ENCODE measurements at regions not wholly inside any gene's neighbourhood (a gene's known extent, or its start where the extent isn't known, plus 50 kb on each side); places are given as distances from the start of the nearest gene placed in this dataset.
A peak's percentile ranks its signal among the peaks of the same experiment; 100 is the strongest.
"Not testable (repeated sequence)": the region's sequence is repeated elsewhere in the genome, so short reads cannot be mapped to it uniquely, and the experiment has no call there.

GRCh38 chr4:151876381-151876988 lies 115.7 kb upstream of the GATB start:
- no peak for DNase-seq

- no peak for DNase-seq
These were observed 113.5 kb upstream of the GATB start for GRCh38 chr4:151874328-151874727.

GRCh38 chr4:151866592-151866918 lies 105.7 kb upstream of the GATB start:
- DNase-seq, result no peak

GRCh38 chr4:151865744-151866591 lies 105.2 kb upstream of the GATB start:
- DNase-seq, result no peak

- DNase-seq, result peak; percentile 16 to 32
These were observed 104.5 kb upstream of the GATB start for GRCh38 chr4:151865312-151865711.

GRCh38 chr4:151864068-151864467 lies 103.3 kb upstream of the GATB start:
- DNase-seq, result no peak

- DNase-seq, result no peak
These were observed 102.0 kb upstream of the GATB start for GRCh38 chr4:151862766-151863165.

GRCh38 chr4:151860561-151861093 lies 99.8 kb upstream of the GATB start:
- no peak for DNase-seq

GRCh38 chr4:151859641-151860040 lies 98.8 kb upstream of the GATB start:
- no peak for DNase-seq

GRCh38 chr4:151858356-151858755 lies 97.5 kb upstream of the GATB start:
- no peak for DNase-seq

- DNase-seq, result no peak
These were observed 96.6 kb upstream of the GATB start for GRCh38 chr4:151857368-151857767.

GRCh38 chr4:151855747-151856146 lies 94.9 kb upstream of the GATB start:
- no peak for DNase-seq

- DNase-seq, result no peak
These were observed 93.9 kb upstream of the GATB start for GRCh38 chr4:151854731-151855130.

- no peak for DNase-seq
These were observed 92.2 kb upstream of the GATB start for GRCh38 chr4:151853034-151853433.

- DNase-seq, result no peak
These were observed 91.4 kb upstream of the GATB start for GRCh38 chr4:151852202-151852601.

- DNase-seq, result no peak
These were observed 90.5 kb upstream of the GATB start for GRCh38 chr4:151851354-151851753.

- no peak for DNase-seq
These were observed 90.0 kb upstream of the GATB start for GRCh38 chr4:151850791-151851213.

GRCh38 chr4:151845551-151845950 lies 84.7 kb upstream of the GATB start:
- DNase-seq, result not testable (repeated sequence)

GRCh38 chr4:151842430-151843079 lies 81.7 kb upstream of the GATB start:
- DNase-seq, result no peak

- DNase-seq, result no peak
These were observed 80.3 kb upstream of the GATB start for GRCh38 chr4:151841107-151841506.

- DNase-seq, result no peak
These were observed 74.7 kb upstream of the GATB start for GRCh38 chr4:151835467-151835866.

- no peak for DNase-seq
These were observed 72.4 kb upstream of the GATB start for GRCh38 chr4:151833174-151833573.

GRCh38 chr4:151831526-151831925 lies 70.7 kb upstream of the GATB start:
- no peak for DNase-seq

GRCh38 chr4:151830168-151830567 lies 69.4 kb upstream of the GATB start:
- DNase-seq, result no peak

Data from bone marrow (tissue), 2 donors.